ENCODE measurements at regions not wholly inside any gene's neighbourhood (a gene's known extent, or its start where the extent isn't known, plus 50 kb on each side); places are given as distances from the start of the nearest gene placed in this dataset.

GRCh38 chr5:25160891-25161290, 516.1 kb upstream of the CDH10 start:
- TF ChIP-seq CTCF (IDR thresholded peaks at IDR 0.05; ENCODE audit: insufficient read depth, low read depth, low read length, missing control alignments), result no peak
- H3K4me3 ChIP-seq (ENCODE audit: low read length), result no peak overlapping the region
- no peak for DNase-seq (ENCODE audit: low read depth)

- H3K4me3 ChIP-seq (ENCODE audit: low read length), result no peak overlapping the region
- no peak for DNase-seq (ENCODE audit: low read depth)
- TF ChIP-seq CTCF (IDR thresholded peaks at IDR 0.05; ENCODE audit: insufficient read depth, low read depth, low read length, missing control alignments), result no peak
Observed at GRCh38 chr5:25150819-25151218, 506.0 kb upstream of the CDH10 start.

GRCh38 chr5:25128606-25129005, 483.8 kb upstream of the CDH10 start:
- no peak overlapping the region for H3K4me3 ChIP-seq (ENCODE audit: low read length)
- no peak for DNase-seq (ENCODE audit: low read depth)
- no peak for TF ChIP-seq CTCF (IDR thresholded peaks at IDR 0.05; ENCODE audit: insufficient read depth, low read depth, low read length, missing control alignments)

- no peak for DNase-seq (ENCODE audit: low read depth)
- TF ChIP-seq CTCF (IDR thresholded peaks at IDR 0.05; ENCODE audit: insufficient read depth, low read depth, low read length, missing control alignments), result no peak
- H3K4me3 ChIP-seq (ENCODE audit: low read length), result no peak overlapping the region
Observed at GRCh38 chr5:25119650-25120049, 474.9 kb upstream of the CDH10 start.

GRCh38 chr5:25107853-25108252, 463.1 kb upstream of the CDH10 start:
- no peak overlapping the region for H3K4me3 ChIP-seq (ENCODE audit: low read length)
- DNase-seq (ENCODE audit: low read depth), result peak; percentile 4
- no peak for TF ChIP-seq CTCF (IDR thresholded peaks at IDR 0.05; ENCODE audit: insufficient read depth, low read depth, low read length, missing control alignments)

- no peak for DNase-seq (ENCODE audit: low read depth)
- no peak overlapping the region for H3K4me3 ChIP-seq (ENCODE audit: low read length)
- TF ChIP-seq CTCF (IDR thresholded peaks at IDR 0.05; ENCODE audit: insufficient read depth, low read depth, low read length, missing control alignments), result no peak
Observed at GRCh38 chr5:25099538-25099937, 454.8 kb upstream of the CDH10 start.

GRCh38 chr5:25095261-25095660, 450.5 kb upstream of the CDH10 start:
- no peak overlapping the region for H3K4me3 ChIP-seq (ENCODE audit: low read length)
- TF ChIP-seq CTCF (IDR thresholded peaks at IDR 0.05; ENCODE audit: insufficient read depth, low read depth, low read length, missing control alignments), result no peak
- no peak for DNase-seq (ENCODE audit: low read depth)
